GM12874 (cell line): ENCODE measurements at regions not wholly inside any gene's neighbourhood (a gene's known extent, or its start where the extent isn't known, plus 50 kb on each side); places are given as distances from the start of the nearest gene placed in this dataset.

ENCODE experiments used
- CTCF ChIP-seq: IDR thresholded peaks from 2 replicates; pipeline ENCODE4 v1.5.1; 2011; ENCODE audit warnings: low read depth, mild to moderate bottlenecking, control low read depth, low read length, moderate library complexity; ENCODE audit not compliant: insufficient read depth

GRCh38 chr2:142827170-142827569 lies 50.3 kb upstream of the KYNU start:
- no peak for TF ChIP-seq CTCF

- TF ChIP-seq CTCF, result no peak
Observed at GRCh38 chr2:142825861-142826260, 51.6 kb upstream of the KYNU start.

GRCh38 chr2:142824756-142825155 lies 52.7 kb upstream of the KYNU start:
- TF ChIP-seq CTCF, result no peak

GRCh38 chr2:142822190-142822589 lies 55.3 kb upstream of the KYNU start:
- TF ChIP-seq CTCF, result no peak

GRCh38 chr2:142819411-142819810 lies 58.1 kb upstream of the KYNU start:
- no peak for TF ChIP-seq CTCF

- TF ChIP-seq CTCF, result no peak
Observed at GRCh38 chr2:142815375-142815774, 62.1 kb upstream of the KYNU start.

GRCh38 chr2:142813830-142814829 lies 63.3 kb upstream of the KYNU start:
- no peak for TF ChIP-seq CTCF
